GM23338 (cell line): ENCODE measurements at regions not wholly inside any gene's neighbourhood (a gene's known extent, or its start where the extent isn't known, plus 50 kb on each side); places are given as distances from the start of the nearest gene placed in this dataset.
"Not testable (repeated sequence)": the region's sequence is repeated elsewhere in the genome, so short reads cannot be mapped to it uniquely, and the experiment has no call there.

ENCODE experiments used
- CREB1 ChIP-seq: fragments of 250-450 bp; sonication (Bioruptor Pico); IDR thresholded peaks from 2 replicates; pipeline ENCODE4 v1.5.0; 2020; ENCODE audit warnings: low read depth, mild to moderate bottlenecking, moderate library complexity
- CTCF ChIP-seq, 2 experiments: fragments of 200-600 bp in 1 of 2; sonication (generic) in 1 of 2; conservative IDR thresholded peaks; 2 replicates each; pipeline versions ENCODE4 v1.5.1 to v1.6.1; 2016 to 2017; ENCODE audit warnings: antibody characterized with exemption in 2 of 2, low read depth in 2 of 2, mild to moderate bottlenecking in 2 of 2, moderate library complexity in 1 of 2
- EZH2 ChIP-seq: fragments of 200-600 bp; sonication (generic); IDR thresholded peaks from one replicate; pipeline ENCODE4 v1.8.0; 2017; ENCODE audit warnings: antibody characterized with exemption, mild to moderate bottlenecking, low read depth; ENCODE audit not compliant: unreplicated experiment
- EZH2phosphoT487 ChIP-seq: fragments of 200-600 bp; sonication (generic); IDR thresholded peaks from one replicate; pipeline ENCODE4 v1.8.1; 2018; ENCODE audit warnings: antibody characterized with exemption; ENCODE audit not compliant: unreplicated experiment
- JUNB ChIP-seq: IDR thresholded peaks from one replicate; pipeline ENCODE4 v1.6.1; 2016; ENCODE audit warnings: antibody characterized with exemption; ENCODE audit not compliant: unreplicated experiment
- POLR2AphosphoS5 ChIP-seq: IDR thresholded peaks from 2 replicates; pipeline ENCODE4 v1.6.1; 2016; ENCODE audit warnings: antibody characterized with exemption, low read depth
- STAT1 ChIP-seq: IDR thresholded peaks from one replicate; pipeline ENCODE4 v1.6.1; 2016; ENCODE audit warnings: antibody characterized with exemption; ENCODE audit not compliant: unreplicated experiment
- ZNF331 ChIP-seq: fragments of 250-450 bp; sonication (Bioruptor Pico); IDR thresholded peaks from 2 replicates; pipeline ENCODE4 v1.5.0; 2020; ENCODE audit warnings: low read depth, mild to moderate bottlenecking, moderate library complexity
- ZNF462 ChIP-seq: fragments of 250-450 bp; sonication (Bioruptor Pico); IDR thresholded peaks from 2 replicates; pipeline ENCODE4 v1.5.0; 2020; ENCODE audit warnings: mild to moderate bottlenecking, moderate library complexity
- TF ChIP-seq, protein P1 (sequence below): IDR thresholded peaks from one replicate; pipeline ENCODE4 v1.6.1; 2018; ENCODE audit warnings: antibody characterized with exemption; ENCODE audit not compliant: unreplicated experiment
- TF ChIP-seq, protein P2 (sequence below): IDR thresholded peaks from 2 replicates; pipeline ENCODE4 v1.6.1; 2016; ENCODE audit warnings: antibody characterized with exemption

DNA sequence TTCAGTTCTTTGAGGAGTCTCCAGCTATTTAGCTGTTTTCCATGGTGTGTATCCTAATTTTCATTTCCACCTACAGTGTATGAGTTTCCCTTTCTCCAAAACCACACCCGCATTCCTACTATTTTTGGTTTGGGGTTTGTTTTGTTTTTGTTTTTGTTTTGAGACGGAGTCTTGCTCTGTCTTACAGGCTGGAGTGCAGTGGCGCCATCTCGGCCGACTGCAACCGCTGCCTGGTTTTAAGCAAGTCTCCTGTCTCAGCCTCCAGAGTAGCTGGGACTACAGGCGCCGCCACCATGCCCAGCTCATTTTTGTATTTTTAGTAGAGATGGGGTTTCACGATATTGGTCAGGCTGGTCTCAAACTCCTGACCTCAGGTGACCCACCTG, 155.2 kb downstream of the CCDC74A start:
- not testable (repeated sequence) for TF ChIP-seq CTCF (conservative IDR thresholded peaks at IDR 0.05; ENCODE audit: low read depth in 2 of 2); POLR2AphosphoS5; EZH2; CREB1 (CRISPR knock-in tag); ZNF462 (CRISPR knock-in tag); ZNF331 (CRISPR knock-in tag); JUNB; EZH2phosphoT487; STAT1
- TF ChIP-seq, protein P1, sequence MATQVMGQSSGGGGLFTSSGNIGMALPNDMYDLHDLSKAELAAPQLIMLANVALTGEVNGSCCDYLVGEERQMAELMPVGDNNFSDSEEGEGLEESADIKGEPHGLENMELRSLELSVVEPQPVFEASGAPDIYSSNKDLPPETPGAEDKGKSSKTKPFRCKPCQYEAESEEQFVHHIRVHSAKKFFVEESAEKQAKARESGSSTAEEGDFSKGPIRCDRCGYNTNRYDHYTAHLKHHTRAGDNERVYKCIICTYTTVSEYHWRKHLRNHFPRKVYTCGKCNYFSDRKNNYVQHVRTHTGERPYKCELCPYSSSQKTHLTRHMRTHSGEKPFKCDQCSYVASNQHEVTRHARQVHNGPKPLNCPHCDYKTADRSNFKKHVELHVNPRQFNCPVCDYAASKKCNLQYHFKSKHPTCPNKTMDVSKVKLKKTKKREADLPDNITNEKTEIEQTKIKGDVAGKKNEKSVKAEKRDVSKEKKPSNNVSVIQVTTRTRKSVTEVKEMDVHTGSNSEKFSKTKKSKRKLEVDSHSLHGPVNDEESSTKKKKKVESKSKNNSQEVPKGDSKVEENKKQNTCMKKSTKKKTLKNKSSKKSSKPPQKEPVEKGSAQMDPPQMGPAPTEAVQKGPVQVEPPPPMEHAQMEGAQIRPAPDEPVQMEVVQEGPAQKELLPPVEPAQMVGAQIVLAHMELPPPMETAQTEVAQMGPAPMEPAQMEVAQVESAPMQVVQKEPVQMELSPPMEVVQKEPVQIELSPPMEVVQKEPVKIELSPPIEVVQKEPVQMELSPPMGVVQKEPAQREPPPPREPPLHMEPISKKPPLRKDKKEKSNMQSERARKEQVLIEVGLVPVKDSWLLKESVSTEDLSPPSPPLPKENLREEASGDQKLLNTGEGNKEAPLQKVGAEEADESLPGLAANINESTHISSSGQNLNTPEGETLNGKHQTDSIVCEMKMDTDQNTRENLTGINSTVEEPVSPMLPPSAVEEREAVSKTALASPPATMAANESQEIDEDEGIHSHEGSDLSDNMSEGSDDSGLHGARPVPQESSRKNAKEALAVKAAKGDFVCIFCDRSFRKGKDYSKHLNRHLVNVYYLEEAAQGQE, result not testable (repeated sequence)
- TF ChIP-seq, protein P2, sequence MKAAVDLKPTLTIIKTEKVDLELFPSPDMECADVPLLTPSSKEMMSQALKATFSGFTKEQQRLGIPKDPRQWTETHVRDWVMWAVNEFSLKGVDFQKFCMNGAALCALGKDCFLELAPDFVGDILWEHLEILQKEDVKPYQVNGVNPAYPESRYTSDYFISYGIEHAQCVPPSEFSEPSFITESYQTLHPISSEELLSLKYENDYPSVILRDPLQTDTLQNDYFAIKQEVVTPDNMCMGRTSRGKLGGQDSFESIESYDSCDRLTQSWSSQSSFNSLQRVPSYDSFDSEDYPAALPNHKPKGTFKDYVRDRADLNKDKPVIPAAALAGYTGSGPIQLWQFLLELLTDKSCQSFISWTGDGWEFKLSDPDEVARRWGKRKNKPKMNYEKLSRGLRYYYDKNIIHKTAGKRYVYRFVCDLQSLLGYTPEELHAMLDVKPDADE, result not testable (repeated sequence)
